Stimulated activated CD8-positive, alpha-beta memory T cell treated with anti-CD3 and anti-CD28 coated beads, Interleukin-7, amount 100 ng/mL, for 1 hour (primary cell): ENCODE measurements at regions not wholly inside any gene's neighbourhood (a gene's known extent, or its start where the extent isn't known, plus 50 kb on each side); places are given as distances from the start of the nearest gene placed in this dataset.
"Not testable (repeated sequence)": the region's sequence is repeated elsewhere in the genome, so short reads cannot be mapped to it uniquely, and the experiment has no call there.

ENCODE experiments used
- DNase-seq, 2 donors: peaks; one replicate each; pipeline ENCODE4 v3.0.0-alpha.2; 2020; ENCODE audit warnings: low read depth in 2 of 2

GRCh38 chr1:199042193-199042592 lies 403.4 kb downstream of the PTPRC start:
- DNase-seq: no peak

DNA sequence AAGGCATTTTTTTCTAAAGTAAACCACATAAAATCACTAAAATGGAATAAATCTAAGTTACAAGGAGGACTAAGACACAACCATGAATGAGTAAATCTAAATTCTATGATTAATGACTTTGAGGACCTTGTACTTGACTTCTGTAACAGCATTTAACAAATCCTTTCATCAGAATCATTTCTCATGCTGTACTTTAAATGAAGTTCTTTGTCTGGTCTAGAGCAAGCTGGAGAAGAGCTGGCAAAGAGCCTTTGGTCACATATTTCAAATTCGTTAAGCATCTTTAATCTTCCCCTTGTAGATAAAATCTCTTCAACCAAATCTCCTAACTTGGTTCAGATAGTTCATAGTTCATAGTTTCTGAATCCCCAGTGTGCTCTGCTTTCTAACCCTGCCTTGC lies 405.4 kb downstream of the PTPRC start:
- no peak for DNase-seq

GRCh38 chr1:199046618-199047017 lies 407.8 kb downstream of the PTPRC start:
- no peak for DNase-seq

DNA sequence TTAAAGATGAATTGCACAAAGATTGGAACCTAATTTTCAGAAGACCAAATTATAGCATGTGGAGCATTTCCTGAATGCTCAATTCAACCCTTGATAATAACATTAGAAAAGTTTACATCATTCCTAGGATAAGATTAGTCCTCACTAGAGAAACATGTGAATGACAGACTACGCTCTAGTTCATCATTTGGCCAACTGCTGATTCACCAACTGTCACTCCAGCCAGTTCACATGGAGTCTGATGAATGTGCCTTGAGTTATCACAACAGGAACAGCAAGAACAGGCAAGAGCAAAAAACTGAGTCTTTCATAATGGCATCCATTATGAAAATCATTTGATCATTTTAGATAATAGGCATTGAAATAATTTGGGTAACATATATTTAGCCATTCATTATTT lies 415.9 kb downstream of the PTPRC start:
- DNase-seq: no peak

- no peak for DNase-seq
Measured at GRCh38 chr1:199057322-199057721, 418.5 kb downstream of the PTPRC start.

GRCh38 chr1:199058281-199058680 lies 419.4 kb downstream of the PTPRC start:
- DNase-seq: no peak

DNA sequence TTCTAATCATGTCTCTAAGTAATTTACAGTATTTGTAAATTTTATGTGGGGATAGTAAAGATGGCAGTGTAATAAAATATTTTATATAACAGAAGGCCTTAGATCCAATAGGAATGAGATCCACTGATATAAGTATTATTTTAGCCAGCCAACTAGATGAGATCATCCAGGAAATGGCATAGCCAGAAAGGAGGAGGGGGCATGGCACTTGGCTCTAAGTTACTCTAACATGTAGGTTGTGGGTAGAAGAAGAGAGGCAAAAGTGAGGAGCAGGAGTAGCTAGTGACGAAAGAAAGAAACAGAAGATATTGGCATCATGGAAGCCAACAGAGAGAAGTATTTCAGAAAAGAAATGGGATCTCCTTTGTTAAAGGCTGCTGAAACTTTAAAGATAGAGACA lies 426.1 kb downstream of the PTPRC start:
- no peak for DNase-seq

DNA sequence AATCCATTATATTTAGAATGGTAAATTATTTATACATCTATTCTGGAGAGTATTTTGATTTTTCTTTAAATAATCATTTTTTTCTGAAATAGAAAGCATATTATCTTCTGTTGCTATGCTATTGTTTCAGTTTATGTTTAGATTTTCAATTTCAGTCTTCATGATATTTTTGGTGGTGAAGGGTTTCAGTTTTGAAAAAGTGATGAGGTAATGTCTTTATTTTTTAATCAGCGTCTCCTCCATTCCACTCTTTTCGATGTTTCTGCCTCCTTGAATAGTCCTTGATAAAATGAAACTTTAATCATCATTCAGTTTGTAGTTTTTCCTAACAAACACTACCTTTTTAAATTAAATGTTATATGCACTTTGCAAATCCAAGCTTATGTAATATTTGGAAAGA lies 428.6 kb downstream of the PTPRC start:
- no peak for DNase-seq

DNA sequence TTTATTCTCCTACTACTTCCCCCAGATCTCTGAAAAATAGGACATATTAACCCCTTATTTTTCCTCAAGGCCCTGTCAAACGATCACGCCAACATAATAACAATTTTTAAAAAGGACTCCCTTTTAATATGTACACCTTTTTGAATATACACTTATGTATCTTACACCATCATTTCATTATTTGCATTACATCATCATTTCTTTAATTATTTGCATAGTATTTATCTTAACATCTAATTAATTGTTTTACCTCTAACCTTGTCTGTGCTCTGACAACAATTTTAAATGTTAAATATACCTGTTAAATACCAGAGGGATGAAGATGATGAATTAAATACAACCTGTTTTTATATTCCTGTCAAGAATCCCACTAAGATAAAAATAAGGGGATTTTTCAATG lies 432.2 kb downstream of the PTPRC start:
- no peak for DNase-seq

GRCh38 chr1:199073166-199073565 lies 434.3 kb downstream of the PTPRC start:
- DNase-seq: no peak

- no peak for DNase-seq
Measured at GRCh38 chr1:199075792-199076191, 437.0 kb downstream of the PTPRC start.

- DNase-seq: no peak
Measured at GRCh38 chr1:199079994-199080393, 441.2 kb downstream of the PTPRC start.

- DNase-seq: no peak
Measured at GRCh38 chr1:199081739-199082138, 442.9 kb downstream of the PTPRC start.

DNA sequence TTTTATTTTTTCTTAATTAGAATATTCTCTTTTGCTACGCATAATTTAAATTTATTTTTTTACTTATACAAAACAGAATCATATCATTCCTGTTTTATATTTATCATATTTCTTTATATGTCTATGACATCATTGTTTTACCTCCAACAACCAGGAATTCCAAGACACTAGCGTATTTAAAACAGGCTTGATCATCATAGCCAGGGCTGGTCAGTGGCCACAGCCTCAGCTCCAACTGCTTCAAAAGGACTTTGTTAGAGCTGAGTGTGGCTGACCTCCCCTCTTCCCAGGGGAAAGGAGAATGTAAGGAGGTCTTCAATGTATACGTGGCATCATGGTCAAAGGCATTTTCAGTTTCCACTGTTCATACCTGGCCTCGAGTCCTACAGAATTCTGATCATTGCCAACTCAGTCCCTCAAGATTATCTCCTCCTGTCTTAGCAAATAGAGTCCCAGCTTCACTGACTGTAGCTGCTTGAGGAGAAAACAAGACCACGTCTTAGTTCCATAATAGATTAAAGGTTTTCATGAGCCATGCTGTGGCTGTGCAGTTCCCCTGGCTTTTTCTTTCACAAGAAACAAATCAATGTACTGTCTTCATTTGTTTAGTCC lies 444.0 kb downstream of the PTPRC start:
- DNase-seq: no peak

DNA sequence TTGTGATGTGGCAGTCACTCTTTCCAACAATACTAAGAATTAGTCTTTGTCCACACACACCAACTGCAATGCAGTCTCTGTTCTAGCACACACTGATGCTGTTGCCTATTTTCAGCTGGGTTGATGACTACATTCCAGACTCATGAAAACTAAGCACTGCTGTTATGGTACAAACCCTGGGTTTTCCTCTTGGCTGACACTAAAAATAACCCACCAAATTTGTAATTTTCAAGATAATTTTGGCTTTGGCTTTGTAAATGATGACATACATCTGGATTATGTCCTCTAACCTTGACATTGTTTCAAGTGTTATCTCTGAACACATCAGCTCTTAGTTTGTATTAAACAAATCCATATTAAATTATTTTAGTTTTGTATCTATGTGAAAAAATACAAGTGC lies 444.8 kb downstream of the PTPRC start:
- DNase-seq: no peak

- DNase-seq: no peak
Measured at GRCh38 chr1:199084293-199084692, 445.5 kb downstream of the PTPRC start.

DNA sequence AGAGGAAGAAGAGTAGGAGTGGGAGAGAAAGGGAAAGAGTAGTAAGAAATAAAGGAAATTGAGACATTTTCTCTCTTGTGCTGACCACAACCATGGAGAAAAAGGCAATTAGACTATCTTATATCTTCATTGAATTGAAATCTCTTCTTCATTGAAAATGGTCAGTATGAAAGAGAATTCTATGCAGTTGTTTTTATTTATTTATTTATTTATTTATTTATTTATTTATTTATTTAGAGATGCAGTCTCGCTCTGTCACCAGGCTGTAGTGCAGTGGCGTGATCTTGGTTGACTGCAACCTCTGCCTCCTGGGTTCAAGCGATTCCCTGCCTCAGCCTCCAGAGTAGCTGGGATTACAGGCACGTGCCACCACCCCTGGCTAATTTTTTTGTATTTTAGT lies 447.1 kb downstream of the PTPRC start:
- DNase-seq: no peak

DNA sequence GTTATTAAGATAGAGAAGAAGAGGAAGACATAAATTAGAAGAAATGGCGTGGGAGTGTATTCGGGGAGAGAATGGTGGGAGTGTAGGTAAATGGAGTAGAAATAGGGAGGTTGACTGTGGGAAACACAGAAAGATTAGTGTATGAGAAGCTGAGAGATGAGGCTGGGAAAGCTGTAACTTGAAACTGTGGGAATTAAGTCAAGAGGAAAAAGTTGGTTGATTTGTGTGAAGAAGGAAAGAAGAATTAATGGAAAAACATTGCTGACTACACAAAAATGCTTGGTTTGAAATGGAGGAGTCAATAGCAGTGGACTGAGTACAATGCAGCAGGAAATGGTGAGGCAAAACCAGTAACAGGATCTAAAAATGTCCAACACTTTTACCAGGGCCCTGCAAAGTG lies 448.3 kb downstream of the PTPRC start:
- DNase-seq: no peak

GRCh38 chr1:199089393-199090122 lies 450.7 kb downstream of the PTPRC start:
- DNase-seq: peak in 1 of 2 donors; percentile 4

- not testable (repeated sequence) for DNase-seq
Measured at GRCh38 chr1:199095628-199096027, 456.8 kb downstream of the PTPRC start.

DNA sequence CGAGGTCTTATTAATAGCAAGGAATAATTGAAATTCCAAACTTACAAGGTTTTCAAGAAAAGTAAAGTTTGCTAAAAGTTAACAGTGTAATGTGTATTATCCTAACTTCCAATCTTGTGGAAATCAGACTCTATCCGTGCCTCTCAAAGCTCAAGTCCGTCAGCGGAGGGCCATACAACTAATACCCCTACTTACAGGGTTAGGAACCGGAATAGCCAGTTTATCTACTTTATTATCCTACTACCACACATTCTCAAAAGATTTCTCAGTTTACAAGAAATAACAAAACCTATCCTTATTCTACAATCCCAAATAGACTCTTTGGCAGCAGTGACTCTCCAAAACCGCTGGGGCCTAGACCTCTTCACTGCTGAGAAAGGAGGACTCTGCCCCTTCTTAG lies 457.8 kb downstream of the PTPRC start:
- no peak for DNase-seq

GRCh38 chr1:199098468-199098867 lies 459.6 kb downstream of the PTPRC start:
- no peak for DNase-seq

DNA sequence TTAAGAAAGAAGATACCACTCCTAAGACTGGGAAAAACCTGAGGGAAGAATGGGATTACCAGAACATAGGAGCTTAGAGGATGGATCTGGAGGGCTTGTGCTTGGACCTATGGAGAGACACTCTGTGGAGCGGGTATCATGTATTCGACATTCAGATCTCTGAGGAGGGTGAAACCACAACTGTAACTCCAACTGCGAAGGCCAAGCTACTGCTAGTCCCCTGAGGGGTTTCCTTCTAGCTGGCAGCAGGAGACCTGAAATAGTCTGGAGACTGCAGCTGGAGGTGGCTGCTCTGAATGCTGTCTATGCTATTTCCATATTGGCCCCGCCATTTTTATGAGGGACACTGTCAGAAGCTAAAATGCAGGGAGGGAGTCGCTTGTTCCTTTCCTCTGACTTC lies 462.3 kb downstream of the PTPRC start:
- DNase-seq: no peak

- DNase-seq: no peak
Measured at GRCh38 chr1:199101635-199102034, 462.8 kb downstream of the PTPRC start.
